OCI-LY7 (cell line): ENCODE measurements at regions not wholly inside any gene's neighbourhood (a gene's known extent, or its start where the extent isn't known, plus 50 kb on each side); places are given as distances from the start of the nearest gene placed in this dataset.

ENCODE experiments used
- EZH2phosphoT487 ChIP-seq: fragments of 200-600 bp; sonication (generic); IDR thresholded peaks from 2 replicates; pipeline ENCODE4 v1.6.1; 2018; ENCODE audit warnings: low read depth, borderline replicate concordance, mild to moderate bottlenecking, mixed run types, antibody characterized with exemption, low read length, moderate library complexity, mixed read lengths
- TF ChIP-seq, protein P1 (sequence below): fragments of 200-600 bp; sonication (generic); conservative IDR thresholded peaks from 2 replicates; pipeline ENCODE4 v1.5.1; 2014; ENCODE audit warnings: mild to moderate bottlenecking, antibody characterized with exemption, low read length, moderate library complexity, mixed read lengths

DNA sequence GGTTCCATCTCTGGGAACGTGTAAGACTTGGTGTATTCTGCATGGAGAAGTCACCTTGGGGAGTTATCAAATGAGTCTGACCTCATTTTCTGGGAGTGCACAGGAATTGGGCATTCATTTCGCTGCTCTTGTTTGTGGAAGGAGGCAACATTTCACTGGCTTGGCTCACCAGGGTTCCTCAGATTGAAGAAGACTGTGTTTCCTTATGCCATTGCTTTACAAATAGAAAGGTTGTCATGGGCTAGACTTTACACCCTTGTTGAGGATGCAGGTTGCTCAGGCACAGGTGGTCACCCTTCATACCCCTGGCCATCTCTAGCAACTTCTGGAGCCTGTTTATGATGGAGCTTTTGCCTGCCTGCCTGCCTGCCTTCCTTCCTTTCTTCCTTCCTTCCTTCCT lies 114.4 kb downstream of the AASDH start:
- TF ChIP-seq, protein P1, sequence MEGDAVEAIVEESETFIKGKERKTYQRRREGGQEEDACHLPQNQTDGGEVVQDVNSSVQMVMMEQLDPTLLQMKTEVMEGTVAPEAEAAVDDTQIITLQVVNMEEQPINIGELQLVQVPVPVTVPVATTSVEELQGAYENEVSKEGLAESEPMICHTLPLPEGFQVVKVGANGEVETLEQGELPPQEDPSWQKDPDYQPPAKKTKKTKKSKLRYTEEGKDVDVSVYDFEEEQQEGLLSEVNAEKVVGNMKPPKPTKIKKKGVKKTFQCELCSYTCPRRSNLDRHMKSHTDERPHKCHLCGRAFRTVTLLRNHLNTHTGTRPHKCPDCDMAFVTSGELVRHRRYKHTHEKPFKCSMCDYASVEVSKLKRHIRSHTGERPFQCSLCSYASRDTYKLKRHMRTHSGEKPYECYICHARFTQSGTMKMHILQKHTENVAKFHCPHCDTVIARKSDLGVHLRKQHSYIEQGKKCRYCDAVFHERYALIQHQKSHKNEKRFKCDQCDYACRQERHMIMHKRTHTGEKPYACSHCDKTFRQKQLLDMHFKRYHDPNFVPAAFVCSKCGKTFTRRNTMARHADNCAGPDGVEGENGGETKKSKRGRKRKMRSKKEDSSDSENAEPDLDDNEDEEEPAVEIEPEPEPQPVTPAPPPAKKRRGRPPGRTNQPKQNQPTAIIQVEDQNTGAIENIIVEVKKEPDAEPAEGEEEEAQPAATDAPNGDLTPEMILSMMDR, result no peak
- TF ChIP-seq EZH2phosphoT487, result no peak
